ENCODE measurements at regions not wholly inside any gene's neighbourhood (a gene's known extent, or its start where the extent isn't known, plus 50 kb on each side); places are given as distances from the start of the nearest gene placed in this dataset.

- TF ChIP-seq ELF4 (CRISPR knock-in tag; IDR thresholded peaks at IDR 0.05; ENCODE audit: low read depth) (no peak), NFYB (CRISPR knock-in tag; conservative IDR thresholded peaks at IDR 0.05; ENCODE audit: low read depth) (no peak), ATF2 (CRISPR knock-in tag; IDR thresholded peaks at IDR 0.05; ENCODE audit: borderline replicate concordance, low read depth) (no peak), CTCF (IDR thresholded peaks at IDR 0.05) (no peak), ZNF317 (CRISPR knock-in tag; IDR thresholded peaks at IDR 0.05; ENCODE audit: borderline replicate concordance, low read depth) (no peak), E2F5 (CRISPR knock-in tag; IDR thresholded peaks at IDR 0.05) (no peak)
Measured at GRCh38 chr9:106075236-106075959, 381.1 kb downstream of the TMEM38B start.

Data from WTC11 (cell line).